ENCODE measurements at regions not wholly inside any gene's neighbourhood (a gene's known extent, or its start where the extent isn't known, plus 50 kb on each side); places are given as distances from the start of the nearest gene placed in this dataset.

DNA sequence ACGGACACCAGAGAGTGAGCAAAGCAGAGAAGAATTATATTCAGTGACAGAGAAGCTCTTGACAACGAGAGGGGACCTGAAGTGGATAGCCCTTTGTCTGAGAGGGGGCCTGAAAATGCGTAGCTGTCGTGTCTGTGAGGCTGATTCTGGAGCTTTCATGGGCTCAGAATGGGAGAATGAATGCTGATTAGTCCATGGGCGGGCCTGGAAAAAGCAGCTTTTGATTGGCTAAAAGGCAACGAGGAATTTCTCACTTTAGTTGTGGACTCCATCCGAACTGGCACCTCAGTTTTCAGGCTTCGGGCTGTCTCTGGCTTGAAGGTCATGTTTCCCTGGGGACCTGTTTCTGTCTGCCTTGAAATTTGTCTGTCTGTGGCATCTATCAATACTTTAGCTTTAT lies 487.1 kb downstream of the TECRL start:
- no peaks in the 10 kb centered on the region for H3K36me3 Mint-ChIP-seq (ENCODE audit: low read depth)
- no peak overlapping the region for H3K27ac ChIP-seq (ENCODE audit: low read depth, low read length)
- H3K27me3 Mint-ChIP-seq (ENCODE audit: insufficient read depth), result no peaks in the 10 kb centered on the region
- DNase-seq, result peak; percentile 65
- TF ChIP-seq, protein P1, sequence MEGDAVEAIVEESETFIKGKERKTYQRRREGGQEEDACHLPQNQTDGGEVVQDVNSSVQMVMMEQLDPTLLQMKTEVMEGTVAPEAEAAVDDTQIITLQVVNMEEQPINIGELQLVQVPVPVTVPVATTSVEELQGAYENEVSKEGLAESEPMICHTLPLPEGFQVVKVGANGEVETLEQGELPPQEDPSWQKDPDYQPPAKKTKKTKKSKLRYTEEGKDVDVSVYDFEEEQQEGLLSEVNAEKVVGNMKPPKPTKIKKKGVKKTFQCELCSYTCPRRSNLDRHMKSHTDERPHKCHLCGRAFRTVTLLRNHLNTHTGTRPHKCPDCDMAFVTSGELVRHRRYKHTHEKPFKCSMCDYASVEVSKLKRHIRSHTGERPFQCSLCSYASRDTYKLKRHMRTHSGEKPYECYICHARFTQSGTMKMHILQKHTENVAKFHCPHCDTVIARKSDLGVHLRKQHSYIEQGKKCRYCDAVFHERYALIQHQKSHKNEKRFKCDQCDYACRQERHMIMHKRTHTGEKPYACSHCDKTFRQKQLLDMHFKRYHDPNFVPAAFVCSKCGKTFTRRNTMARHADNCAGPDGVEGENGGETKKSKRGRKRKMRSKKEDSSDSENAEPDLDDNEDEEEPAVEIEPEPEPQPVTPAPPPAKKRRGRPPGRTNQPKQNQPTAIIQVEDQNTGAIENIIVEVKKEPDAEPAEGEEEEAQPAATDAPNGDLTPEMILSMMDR (conservative IDR thresholded peaks at IDR 0.05), result no peak
- H3K27ac Mint-ChIP-seq, result no peak overlapping the region
- H3K36me3 ChIP-seq (ENCODE audit: control insufficient read depth, insufficient read depth, low read length), result no peaks in the 10 kb centered on the region
- H3K27me3 ChIP-seq (ENCODE audit: control insufficient read depth, insufficient read depth, low read length, poor library complexity, severe bottlenecking), result no peaks in the 10 kb centered on the region
- no peak overlapping the region for H3K4me3 ChIP-seq (ENCODE audit: low read length)
- no peaks in the 10 kb centered on the region for H3K9me3 Mint-ChIP-seq
- no peaks in the 10 kb centered on the region for H3K9me3 ChIP-seq (ENCODE audit: control insufficient read depth, low read length)
- no peak overlapping the region for H3K9ac ChIP-seq (ENCODE audit: extremely low read depth, low read length, poor library complexity, severe bottlenecking)
- peaks cover 2% of the 10 kb centered on the region for H3K4me1 Mint-ChIP-seq
- 89 to 96% methylated on average over 8 of the region's 8 CpGs for WGBS, 2 experiments (ENCODE audit: insufficient coverage in 1 of 2, insufficient read length in 1 of 2)
- no peak overlapping the region for H3K4me3 Mint-ChIP-seq
- no peaks in the 10 kb centered on the region for H3K4me1 ChIP-seq (ENCODE audit: control insufficient read depth, insufficient read depth, low read length)

DNA sequence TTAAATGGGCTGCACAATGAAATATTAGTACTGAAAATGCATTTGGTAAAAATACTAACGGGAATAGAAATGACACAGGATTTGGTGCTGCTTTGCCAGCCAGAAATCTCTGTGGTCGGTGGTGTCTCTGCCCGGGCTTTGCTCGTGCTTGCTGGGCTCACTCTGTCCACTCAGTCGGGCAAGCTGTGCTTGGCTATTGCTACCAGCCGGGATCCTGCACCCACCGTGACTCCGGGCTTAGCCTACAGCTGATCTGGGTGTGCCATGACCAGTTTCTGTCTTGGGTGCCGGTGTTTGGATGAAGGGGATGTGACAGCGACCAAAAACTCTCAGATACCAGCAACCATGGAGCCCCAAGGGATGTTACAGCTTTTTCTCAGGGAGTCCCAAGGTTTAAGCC lies 487.7 kb downstream of the TECRL start:
- Mint-ChIP-seq H3K36me3 (ENCODE audit: low read depth) (no peaks in the 10 kb centered on the region), H3K27me3 (ENCODE audit: insufficient read depth) (no peaks in the 10 kb centered on the region), H3K9me3 (no peaks in the 10 kb centered on the region), H3K27ac (no peak overlapping the region), H3K4me3 (no peak overlapping the region), H3K4me1 (peaks cover 2% of the 10 kb centered on the region)
- H3K36me3 ChIP-seq (ENCODE audit: control insufficient read depth, insufficient read depth, low read length), result no peaks in the 10 kb centered on the region
- H3K9ac ChIP-seq (ENCODE audit: extremely low read depth, low read length, poor library complexity, severe bottlenecking), result no peak overlapping the region
- no peaks in the 10 kb centered on the region for H3K27me3 ChIP-seq (ENCODE audit: control insufficient read depth, insufficient read depth, low read length, poor library complexity, severe bottlenecking)
- H3K4me1 ChIP-seq (ENCODE audit: control insufficient read depth, insufficient read depth, low read length), result no peaks in the 10 kb centered on the region
- TF ChIP-seq, protein P1 (conservative IDR thresholded peaks at IDR 0.05), result no peak
- DNase-seq, result no peak
- H3K4me3 ChIP-seq (ENCODE audit: low read length), result no peak overlapping the region
- WGBS, 2 experiments (ENCODE audit: insufficient coverage in 1 of 2, insufficient read length in 1 of 2), result 95 to 100% methylated on average over 5 to 10 of the region's 10 CpGs
- no peaks in the 10 kb centered on the region for H3K9me3 ChIP-seq (ENCODE audit: control insufficient read depth, low read length)
- H3K27ac ChIP-seq (ENCODE audit: low read depth, low read length), result no peak overlapping the region

DNA sequence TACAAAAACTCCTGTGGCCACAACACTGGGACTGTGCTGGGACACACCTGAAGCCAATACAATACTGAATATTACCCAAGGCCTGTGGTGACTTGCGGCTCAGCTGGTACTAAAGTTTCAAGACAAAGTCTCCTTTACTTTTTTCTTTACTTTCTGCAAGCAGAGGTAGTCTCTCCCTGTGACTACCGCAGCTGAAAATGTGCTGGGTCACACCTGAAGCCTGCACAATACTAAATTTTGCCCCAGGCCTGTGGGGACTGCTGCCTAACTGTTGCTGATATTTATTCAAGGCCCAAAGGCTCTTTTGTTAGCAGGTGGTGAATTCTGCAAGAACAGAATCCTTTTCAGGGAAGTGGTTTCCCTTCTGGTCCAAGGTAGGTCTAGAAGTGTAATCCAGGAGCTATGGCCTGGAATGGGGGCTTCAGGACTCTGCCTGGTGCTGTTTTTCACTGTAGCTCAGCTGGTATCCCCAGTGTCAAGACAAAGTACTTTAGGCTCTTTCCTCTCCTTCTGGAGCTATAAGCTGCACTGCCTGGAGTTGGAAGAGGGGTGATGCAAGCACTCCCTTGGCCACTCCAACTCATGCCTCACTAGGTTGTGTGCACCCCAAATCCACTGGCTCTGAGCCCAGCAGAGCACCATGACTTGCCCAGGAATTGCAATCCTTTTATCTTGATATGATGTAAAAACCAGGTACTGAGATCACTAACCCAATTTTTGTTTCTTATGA lies 489.4 kb downstream of the TECRL start:
- no peak overlapping the region for H3K4me3 ChIP-seq (ENCODE audit: low read length)
- H3K4me3 Mint-ChIP-seq, result no peak overlapping the region
- peaks cover 2% of the 10 kb centered on the region for H3K4me1 Mint-ChIP-seq
- H3K9me3 ChIP-seq (ENCODE audit: control insufficient read depth, low read length), result no peaks in the 10 kb centered on the region
- no peak for DNase-seq
- no peaks in the 10 kb centered on the region for H3K36me3 Mint-ChIP-seq (ENCODE audit: low read depth)
- H3K9ac ChIP-seq (ENCODE audit: extremely low read depth, low read length, poor library complexity, severe bottlenecking), result no peak overlapping the region
- no peak overlapping the region for H3K27ac ChIP-seq (ENCODE audit: low read depth, low read length)
- no peaks in the 10 kb centered on the region for H3K9me3 Mint-ChIP-seq
- no peaks in the 10 kb centered on the region for H3K27me3 Mint-ChIP-seq (ENCODE audit: insufficient read depth)
- no peaks in the 10 kb centered on the region for H3K27me3 ChIP-seq (ENCODE audit: control insufficient read depth, insufficient read depth, low read length, poor library complexity, severe bottlenecking)
- TF ChIP-seq, protein P1 (conservative IDR thresholded peaks at IDR 0.05), result no peak
- 86 to 91% methylated on average over 1 to 2 of the region's 2 CpGs for WGBS, 2 experiments (ENCODE audit: insufficient coverage in 1 of 2, insufficient read length in 1 of 2)
- no peaks in the 10 kb centered on the region for H3K4me1 ChIP-seq (ENCODE audit: control insufficient read depth, insufficient read depth, low read length)
- no peak overlapping the region for H3K27ac Mint-ChIP-seq
- H3K36me3 ChIP-seq (ENCODE audit: control insufficient read depth, insufficient read depth, low read length), result no peaks in the 10 kb centered on the region
